ENCODE measurements at regions not wholly inside any gene's neighbourhood (a gene's known extent, or its start where the extent isn't known, plus 50 kb on each side); places are given as distances from the start of the nearest gene placed in this dataset.
A peak's percentile ranks its signal among the peaks of the same experiment; 100 is the strongest.
"Not testable (repeated sequence)": the region's sequence is repeated elsewhere in the genome, so short reads cannot be mapped to it uniquely, and the experiment has no call there.

- no peak for DNase-seq
Observed at GRCh38 chr1:215287362-215287761, 204.8 kb downstream of the KCNK2 start.

- peak; percentile 6 for DNase-seq
Observed at GRCh38 chr1:215290018-215290417, 207.5 kb downstream of the KCNK2 start.

GRCh38 chr1:215292932-215293331, 210.4 kb downstream of the KCNK2 start:
- DNase-seq = no peak

GRCh38 chr1:215306426-215306825, 223.9 kb downstream of the KCNK2 start:
- no peak for DNase-seq

GRCh38 chr1:215321802-215322201, 239.3 kb downstream of the KCNK2 start:
- DNase-seq = no peak

- not testable (repeated sequence) for DNase-seq
Observed at GRCh38 chr1:215323992-215324391, 241.5 kb downstream of the KCNK2 start.

- DNase-seq = no peak
Observed at GRCh38 chr1:215330426-215330825, 236.7 kb upstream of the KCTD3 start.

- no peak for DNase-seq
Observed at GRCh38 chr1:215344539-215344938, 222.6 kb upstream of the KCTD3 start.

- DNase-seq = no peak
Observed at GRCh38 chr1:215345208-215345607, 221.9 kb upstream of the KCTD3 start.

GRCh38 chr1:215345766-215346165, 221.3 kb upstream of the KCTD3 start:
- no peak for DNase-seq

GRCh38 chr1:215357901-215358300, 209.2 kb upstream of the KCTD3 start:
- no peak for DNase-seq

- no peak for DNase-seq
Observed at GRCh38 chr1:215358356-215358755, 208.7 kb upstream of the KCTD3 start.

- no peak for DNase-seq
Observed at GRCh38 chr1:215360031-215360430, 207.1 kb upstream of the KCTD3 start.

GRCh38 chr1:215360758-215361157, 206.3 kb upstream of the KCTD3 start:
- DNase-seq = peak; percentile 1

- peak; percentile 51 for DNase-seq
Observed at GRCh38 chr1:215375381-215375780, 191.7 kb upstream of the KCTD3 start.

GRCh38 chr1:215376544-215377264, 190.4 kb upstream of the KCTD3 start:
- no peak for DNase-seq

GRCh38 chr1:215377746-215378145, 189.4 kb upstream of the KCTD3 start:
- DNase-seq = no peak

GRCh38 chr1:215380566-215380965, 186.5 kb upstream of the KCTD3 start:
- no peak for DNase-seq

- peak; percentile 7 for DNase-seq
Observed at GRCh38 chr1:215393476-215393875, 173.6 kb upstream of the KCTD3 start.

- DNase-seq = no peak
Observed at GRCh38 chr1:215394084-215394991, 172.8 kb upstream of the KCTD3 start.

- DNase-seq = no peak
Observed at GRCh38 chr1:215397106-215397505, 170.0 kb upstream of the KCTD3 start.

GRCh38 chr1:215397843-215398242, 169.3 kb upstream of the KCTD3 start:
- no peak for DNase-seq

GRCh38 chr1:215399787-215400186, 167.3 kb upstream of the KCTD3 start:
- DNase-seq = no peak

- DNase-seq = no peak
Observed at GRCh38 chr1:215400741-215401140, 166.4 kb upstream of the KCTD3 start.
